SK-N-SH (cell line): ENCODE measurements at regions not wholly inside any gene's neighbourhood (a gene's known extent, or its start where the extent isn't known, plus 50 kb on each side); places are given as distances from the start of the nearest gene placed in this dataset.

Experiments used
- CTCF ChIA-PET: fragments of 300-600, 350-600 bp; formaldehyde crosslinking; extraction: SDS; loops from one replicate; lab custom pipeline; 2021; lab: Yijun Ruan, JAX
- POLR2A ChIA-PET: fragments of 350-600 bp; sonication (Branson Sonifier 250); formaldehyde crosslinking; extraction: SDS; loops from one replicate; lab custom pipeline; 2020; ENCODE audit warnings: antibody characterized with exemption, inconsistent platforms; lab: Yijun Ruan, JAX
- DNase-seq: peaks from one replicate; pipeline ENCODE4 v3.0.0; 2012
- H2AFZ ChIP-seq: fragments of 200-600 bp; sonication (generic); 2 replicates; pipeline ENCODE4 v1.8.1; 2016; ENCODE audit warnings: antibody characterized with exemption, mild to moderate bottlenecking, low read depth
- H3F3A ChIP-seq: fragments of 200-600 bp; sonication (generic); replicated peaks from 2 replicates; pipeline ENCODE3; 2016; ENCODE audit warnings: antibody characterized with exemption, mild to moderate bottlenecking; ENCODE audit not compliant: insufficient read depth
- H3K27ac ChIP-seq, 2 experiments: fragments of 200-500 bp in 1 of 2; fragments of 200-600 bp in 1 of 2; sonication (Bioruptor generic) in 1 of 2; sonication (generic), shearing (Covaris generic) in 1 of 2; 2 replicates each; pipeline versions ENCODE4 v1.5.1 to v1.6.1; 2014 to 2016; ENCODE audit warnings: low read depth in 2 of 2, inconsistent platforms in 1 of 2, low read length in 1 of 2, mild to moderate bottlenecking in 1 of 2, mixed read lengths in 1 of 2
- H3K27me3 ChIP-seq: fragments of 200-600 bp; sonication (generic), shearing (Covaris generic); 2 replicates; pipeline ENCODE4 v1.6.1; 2016; ENCODE audit warnings: mixed run types; ENCODE audit not compliant: insufficient read depth
- H3K36me3 ChIP-seq, 2 experiments: fragments of 200-500 bp in 1 of 2; fragments of 200-600 bp in 1 of 2; sonication (Bioruptor generic) in 1 of 2; sonication (generic) in 1 of 2; replicated peaks in 1 of 2; 2 replicates each; pipeline versions ENCODE3 to v1.5.1; 2014 to 2016; ENCODE audit warnings: low read length in 1 of 2, mild to moderate bottlenecking in 1 of 2; ENCODE audit not compliant: insufficient read depth in 2 of 2, control insufficient read depth in 1 of 2
- H3K4me1 ChIP-seq, 2 experiments: fragments of 200-500 bp in 1 of 2; fragments of 200-600 bp in 1 of 2; sonication (Bioruptor generic) in 1 of 2; sonication (generic), shearing (Covaris generic) in 1 of 2; 2 replicates each; pipeline versions ENCODE4 v1.5.1 to v1.6.1; 2014 to 2016; ENCODE audit warnings: low read depth in 1 of 2, low read length in 1 of 2, mixed run types in 1 of 2; ENCODE audit not compliant: insufficient read depth in 2 of 2, control insufficient read depth in 1 of 2
- H3K4me2 ChIP-seq: fragments of 200-600 bp; sonication (generic), shearing (Covaris generic); 2 replicates; pipeline ENCODE4 v1.6.1; 2017; ENCODE audit warnings: mixed run types
- H3K4me3 ChIP-seq, 2 experiments: fragments of 200-500 bp in 1 of 2; fragments of 200-600 bp in 1 of 2; sonication (Bioruptor generic) in 1 of 2; sonication (generic), shearing (Covaris generic) in 1 of 2; 2 replicates each; pipeline versions ENCODE4 v1.5.1 to v1.8.1; 2014 to 2016; ENCODE audit warnings: low read depth in 2 of 2, inconsistent platforms in 1 of 2, low read length in 1 of 2, mild to moderate bottlenecking in 1 of 2, mixed read lengths in 1 of 2, moderate library complexity in 1 of 2
- H3K79me2 ChIP-seq: fragments of 200-600 bp; sonication (generic); 2 replicates; pipeline ENCODE4 v1.8.1; 2017; ENCODE audit warnings: mild to moderate bottlenecking; ENCODE audit not compliant: insufficient read depth
- H3K9ac ChIP-seq: fragments of 200-600 bp; sonication (generic); 2 replicates; pipeline ENCODE4 v1.6.1; 2017; ENCODE audit warnings: mixed run types
- H3K9me2 ChIP-seq: fragments of 200-600 bp; sonication (generic); 2 replicates; pipeline ENCODE4 v1.6.1; 2017; ENCODE audit warnings: mixed run types
- H3K9me3 ChIP-seq: fragments of 200-600 bp; sonication (generic); 2 replicates; pipeline ENCODE4 v1.6.1; 2017; ENCODE audit warnings: mixed run types, mild to moderate bottlenecking, moderate library complexity
- H4K20me1 ChIP-seq: fragments of 200-600 bp; sonication (generic); 2 replicates; pipeline ENCODE4 v1.6.1; 2017; ENCODE audit warnings: mild to moderate bottlenecking, mixed run types; ENCODE audit not compliant: insufficient read depth
- ELF1 ChIP-seq: IDR thresholded peaks from 2 replicates; pipeline ENCODE4 v1.4.0; 2012
- EZH2phosphoT487 ChIP-seq: fragments of 200-600 bp; sonication (generic); IDR thresholded peaks from 2 replicates; pipeline ENCODE4 v1.6.1; 2017; ENCODE audit warnings: low read depth, mixed run types, mild to moderate bottlenecking, antibody characterized with exemption, moderate library complexity, borderline replicate concordance
- FOXJ3 ChIP-seq: sonication (generic); formaldehyde crosslinking; IDR thresholded peaks from 2 replicates; pipeline ENCODE4 v1.5.1; 2020; ENCODE audit warnings: mild to moderate bottlenecking, missing genetic modification reagents
- FOXM1 ChIP-seq: IDR thresholded peaks from 2 replicates; pipeline ENCODE4 v1.4.0; 2012; ENCODE audit warnings: low read depth, mild to moderate bottlenecking
- GABPA ChIP-seq: IDR thresholded peaks from 2 replicates; pipeline ENCODE4 v1.4.0; 2012; ENCODE audit warnings: low read depth, mild to moderate bottlenecking
- MEF2A ChIP-seq: IDR thresholded peaks from 2 replicates; pipeline ENCODE4 v1.4.0; 2012; ENCODE audit warnings: low read depth, borderline replicate concordance
- MXI1 ChIP-seq: IDR thresholded peaks from 2 replicates; pipeline ENCODE4 v1.6.1; 2012; ENCODE audit warnings: mild to moderate bottlenecking, low read depth, low read length, improper control_type of control experiment
- NRF1 ChIP-seq: IDR thresholded peaks from 2 replicates; pipeline ENCODE4 v1.6.1; 2012; ENCODE audit warnings: low read depth, mild to moderate bottlenecking, low read length
- POLR2AphosphoS5 ChIP-seq: IDR thresholded peaks from 2 replicates; pipeline ENCODE4 v1.6.1; 2012; ENCODE audit warnings: low read depth, low read length
- RFX5 ChIP-seq: IDR thresholded peaks from 2 replicates; pipeline ENCODE4 v1.6.1; 2012; ENCODE audit warnings: mild to moderate bottlenecking, improper control_type of control experiment, low read length
- RXRA ChIP-seq: IDR thresholded peaks from 2 replicates; pipeline ENCODE4 v1.4.0; 2012; ENCODE audit warnings: low read depth, mild to moderate bottlenecking, borderline replicate concordance
- TEAD4 ChIP-seq: IDR thresholded peaks from 2 replicates; pipeline ENCODE4 v1.4.0; 2012; ENCODE audit warnings: mild to moderate bottlenecking, borderline replicate concordance; ENCODE audit not compliant: insufficient read depth
- YY1 ChIP-seq: IDR thresholded peaks from 2 replicates; pipeline ENCODE4 v1.4.0; 2012; ENCODE audit warnings: low read depth, mild to moderate bottlenecking
- WGBS: methylation state at CpG from one replicate; pipeline ENCODE4 v1.1.6; 2017; ENCODE audit warnings: low lambda C conversion rate; 5-methylcytosine and 5-hydroxymethylcytosine counted together
- TF ChIP-seq, protein P1 (sequence below): IDR thresholded peaks from 2 replicates; pipeline ENCODE4; 2012
- TF ChIP-seq, protein P2 (sequence below): IDR thresholded peaks from 2 replicates; pipeline ENCODE4 v1.4.0; 2012; ENCODE audit warnings: low read depth, borderline replicate concordance

DNA sequence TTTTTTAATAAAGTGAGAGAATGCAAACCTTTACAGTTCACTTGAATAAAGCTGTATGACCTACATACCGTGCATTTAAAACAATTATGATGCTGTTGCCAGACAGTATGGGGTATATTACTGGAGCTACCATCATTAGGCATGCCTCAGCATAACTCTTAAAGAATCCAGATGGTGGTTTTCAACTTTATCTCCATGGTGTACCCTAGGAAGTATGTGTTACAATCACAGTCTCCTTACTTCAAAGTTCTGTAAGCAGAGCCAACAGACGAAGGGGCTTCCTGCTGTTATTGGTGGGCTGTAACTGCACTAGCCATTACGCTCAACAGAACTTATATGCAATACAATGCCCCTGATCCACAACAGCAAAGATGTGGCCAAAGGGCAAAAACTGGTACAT lies 803.3 kb downstream of the DTWD2 start:
- ChIA-PET POLR2A (no interaction called here), CTCF (no interaction called here)
- Histone ChIP-seq H3K27me3 (no peaks in the 10 kb centered on the region), H3K4me1 (no peaks in the 10 kb centered on the region), H3F3A (no peaks in the 10 kb centered on the region), H3K4me2 (no peak overlapping the region), H3K79me2 (no peaks in the 10 kb centered on the region), H3K9me3 (0 out of 2 replicates have a peak, but pooled peaks cover 2% of the 10 kb centered on the region), H4K20me1 (no peaks in the 10 kb centered on the region), H3K27ac (no peak overlapping the region), H2AFZ (no peak overlapping the region), H3K9ac (no peak overlapping the region), H3K9me2 (no peaks in the 10 kb centered on the region), H3K36me3 (no peaks in the 10 kb centered on the region), H3K4me3 (no peak overlapping the region)
- WGBS = 4% methylated on average over 3 of the region's 3 CpGs
- TF ChIP-seq GABPA (no peak), ELF1 (no peak), EZH2phosphoT487 (no peak), RFX5 (no peak), TEAD4 (no peak), FOXJ3 (CRISPR knock-in tag) (no peak), RXRA (no peak)
- TF ChIP-seq, protein P1, sequence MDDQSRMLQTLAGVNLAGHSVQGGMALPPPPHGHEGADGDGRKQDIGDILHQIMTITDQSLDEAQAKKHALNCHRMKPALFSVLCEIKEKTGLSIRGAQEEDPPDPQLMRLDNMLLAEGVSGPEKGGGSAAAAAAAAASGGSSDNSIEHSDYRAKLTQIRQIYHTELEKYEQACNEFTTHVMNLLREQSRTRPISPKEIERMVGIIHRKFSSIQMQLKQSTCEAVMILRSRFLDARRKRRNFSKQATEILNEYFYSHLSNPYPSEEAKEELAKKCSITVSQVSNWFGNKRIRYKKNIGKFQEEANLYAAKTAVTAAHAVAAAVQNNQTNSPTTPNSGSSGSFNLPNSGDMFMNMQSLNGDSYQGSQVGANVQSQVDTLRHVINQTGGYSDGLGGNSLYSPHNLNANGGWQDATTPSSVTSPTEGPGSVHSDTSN = no peak
- TF ChIP-seq, protein P2, sequence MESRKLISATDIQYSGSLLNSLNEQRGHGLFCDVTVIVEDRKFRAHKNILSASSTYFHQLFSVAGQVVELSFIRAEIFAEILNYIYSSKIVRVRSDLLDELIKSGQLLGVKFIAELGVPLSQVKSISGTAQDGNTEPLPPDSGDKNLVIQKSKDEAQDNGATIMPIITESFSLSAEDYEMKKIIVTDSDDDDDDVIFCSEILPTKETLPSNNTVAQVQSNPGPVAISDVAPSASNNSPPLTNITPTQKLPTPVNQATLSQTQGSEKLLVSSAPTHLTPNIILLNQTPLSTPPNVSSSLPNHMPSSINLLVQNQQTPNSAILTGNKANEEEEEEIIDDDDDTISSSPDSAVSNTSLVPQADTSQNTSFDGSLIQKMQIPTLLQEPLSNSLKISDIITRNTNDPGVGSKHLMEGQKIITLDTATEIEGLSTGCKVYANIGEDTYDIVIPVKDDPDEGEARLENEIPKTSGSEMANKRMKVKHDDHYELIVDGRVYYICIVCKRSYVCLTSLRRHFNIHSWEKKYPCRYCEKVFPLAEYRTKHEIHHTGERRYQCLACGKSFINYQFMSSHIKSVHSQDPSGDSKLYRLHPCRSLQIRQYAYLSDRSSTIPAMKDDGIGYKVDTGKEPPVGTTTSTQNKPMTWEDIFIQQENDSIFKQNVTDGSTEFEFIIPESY = no peak
- DNase-seq = no peak

DNA sequence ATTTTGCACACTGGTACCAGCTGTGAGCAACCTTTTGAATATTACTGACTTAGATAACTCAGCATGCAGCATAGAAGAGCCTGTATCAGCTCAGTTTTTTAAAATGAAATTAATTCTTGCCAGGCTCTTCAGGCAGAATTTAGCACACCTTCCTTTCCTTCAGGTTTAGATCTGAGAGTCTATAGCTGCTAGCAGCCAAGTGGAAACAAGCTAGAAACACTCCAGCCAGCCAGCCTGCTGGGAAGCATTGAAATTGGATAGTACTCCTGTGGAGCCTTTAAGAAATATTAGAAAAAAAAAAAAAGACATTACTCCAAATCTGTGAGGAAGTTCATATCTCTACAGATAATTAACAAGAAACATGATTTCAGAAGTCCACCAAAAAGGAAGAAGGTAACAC lies 812.2 kb downstream of the DTWD2 start:
- Histone ChIP-seq H3K36me3 (no peaks in the 10 kb centered on the region), H3K4me2 (no peak overlapping the region), H3K4me1 (no peaks in the 10 kb centered on the region), H2AFZ (no peak overlapping the region), H3F3A (no peaks in the 10 kb centered on the region), H3K27ac (no peak overlapping the region), H4K20me1 (no peaks in the 10 kb centered on the region), H3K9me3 (no peaks in the 10 kb centered on the region; the same call in 1 of the 2 replicates), H3K27me3 (no peaks in the 10 kb centered on the region), H3K79me2 (no peaks in the 10 kb centered on the region), H3K4me3 (no peak overlapping the region), H3K9me2 (no peaks in the 10 kb centered on the region), H3K9ac (no peak overlapping the region)
- CTCF ChIA-PET = interaction anchor here (0.6 kb wide), 1 partner anchor 734 kb away, joined by 3 read pairs; no protein-coding TSS in a partner anchor
- POLR2A ChIA-PET = no interaction called here
- TF ChIP-seq RXRA = no peak
- TF ChIP-seq POLR2AphosphoS5 = no peak
- TF ChIP-seq MXI1 = no peak
- no peak for TF ChIP-seq NRF1
- TF ChIP-seq RFX5 = no peak
- no peak for TF ChIP-seq YY1
- no peak for TF ChIP-seq FOXM1
- no peak for TF ChIP-seq MEF2A
- TF ChIP-seq GABPA = no peak
- DNase-seq = no peak
